H1 (cell line): ENCODE measurements at regions not wholly inside any gene's neighbourhood (a gene's known extent, or its start where the extent isn't known, plus 50 kb on each side); places are given as distances from the start of the nearest gene placed in this dataset.

Source experiments
- CBX8 ChIP-seq: fragments of 300-800, 300-1000 bp; sonication (generic); IDR thresholded peaks from 2 replicates; pipeline ENCODE4 v1.7.1; 2016; ENCODE audit warnings: low read depth, low read length, borderline replicate concordance
- KDM5A ChIP-seq: fragments of 200-600 bp; IDR thresholded peaks from 2 replicates; pipeline ENCODE4 v1.7.1; 2012; ENCODE audit warnings: mild to moderate bottlenecking, low read length, inconsistent platforms, mixed read lengths
- SP4 ChIP-seq: IDR thresholded peaks from 2 replicates; pipeline ENCODE4 v1.6.1; 2012; ENCODE audit warnings: low read length, inconsistent platforms
- TAF1 ChIP-seq: IDR thresholded peaks from 2 replicates; pipeline ENCODE4 v1.6.1; 2011; ENCODE audit warnings: mild to moderate bottlenecking, low read depth, low read length
- TCF12 ChIP-seq: IDR thresholded peaks from 2 replicates; pipeline ENCODE4 v1.6.1; 2011; ENCODE audit warnings: low read depth, mild to moderate bottlenecking, low read length

GRCh38 chr2:43045866-43046265 is 180.5 kb downstream of the ZFP36L2 start (continued):
- no peak for TF ChIP-seq CBX8
- no peak for TF ChIP-seq TAF1
- TF ChIP-seq TCF12: no peak
- TF ChIP-seq KDM5A: no peak
- TF ChIP-seq SP4: no peak
